IMR-90 (cell line): ENCODE measurements at regions not wholly inside any gene's neighbourhood (a gene's known extent, or its start where the extent isn't known, plus 50 kb on each side); places are given as distances from the start of the nearest gene placed in this dataset.
"Not testable (repeated sequence)": the region's sequence is repeated elsewhere in the genome, so short reads cannot be mapped to it uniquely, and the experiment has no call there.

Source experiments
- MAZ ChIP-seq: IDR thresholded peaks from 2 replicates; pipeline ENCODE4 v1.6.1; 2012; ENCODE audit warnings: low read depth, mild to moderate bottlenecking, low read length, improper control_type of control experiment, moderate library complexity, borderline replicate concordance
- RAD21 ChIP-seq: IDR thresholded peaks from 2 replicates; pipeline ENCODE4 v1.6.1; 2012; ENCODE audit warnings: low read length, improper control_type of control experiment
- RFX5 ChIP-seq: IDR thresholded peaks from 2 replicates; pipeline ENCODE4 v1.8.0; 2012; ENCODE audit warnings: low read depth, mild to moderate bottlenecking, low read length, moderate library complexity
- TF ChIP-seq, protein P1 (sequence below): conservative IDR thresholded peaks from 2 replicates; pipeline ENCODE4 v1.5.1; 2012; ENCODE audit warnings: mild to moderate bottlenecking, low read depth, low read length, improper control_type of control experiment

DNA sequence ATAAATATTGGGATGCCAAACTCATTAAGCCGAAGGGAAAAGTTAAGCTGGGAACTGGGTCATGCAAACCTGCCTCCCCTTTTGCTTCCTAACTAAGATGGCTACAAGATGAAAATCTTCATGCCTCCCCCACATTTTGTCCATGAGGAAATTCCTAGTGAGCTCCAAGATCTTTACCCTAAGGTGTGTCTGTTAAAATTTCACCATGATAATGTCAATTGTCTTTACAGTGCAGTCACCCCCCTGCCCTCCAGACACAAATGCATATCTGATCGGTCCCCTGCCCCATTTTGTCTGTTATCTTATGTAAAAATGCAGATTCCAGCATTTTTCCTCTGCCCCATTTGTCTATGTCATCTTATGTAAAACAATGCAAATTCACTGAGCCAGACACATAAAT is 51.3 kb upstream of the GOLGA8Q start:
- TF ChIP-seq, protein P1, sequence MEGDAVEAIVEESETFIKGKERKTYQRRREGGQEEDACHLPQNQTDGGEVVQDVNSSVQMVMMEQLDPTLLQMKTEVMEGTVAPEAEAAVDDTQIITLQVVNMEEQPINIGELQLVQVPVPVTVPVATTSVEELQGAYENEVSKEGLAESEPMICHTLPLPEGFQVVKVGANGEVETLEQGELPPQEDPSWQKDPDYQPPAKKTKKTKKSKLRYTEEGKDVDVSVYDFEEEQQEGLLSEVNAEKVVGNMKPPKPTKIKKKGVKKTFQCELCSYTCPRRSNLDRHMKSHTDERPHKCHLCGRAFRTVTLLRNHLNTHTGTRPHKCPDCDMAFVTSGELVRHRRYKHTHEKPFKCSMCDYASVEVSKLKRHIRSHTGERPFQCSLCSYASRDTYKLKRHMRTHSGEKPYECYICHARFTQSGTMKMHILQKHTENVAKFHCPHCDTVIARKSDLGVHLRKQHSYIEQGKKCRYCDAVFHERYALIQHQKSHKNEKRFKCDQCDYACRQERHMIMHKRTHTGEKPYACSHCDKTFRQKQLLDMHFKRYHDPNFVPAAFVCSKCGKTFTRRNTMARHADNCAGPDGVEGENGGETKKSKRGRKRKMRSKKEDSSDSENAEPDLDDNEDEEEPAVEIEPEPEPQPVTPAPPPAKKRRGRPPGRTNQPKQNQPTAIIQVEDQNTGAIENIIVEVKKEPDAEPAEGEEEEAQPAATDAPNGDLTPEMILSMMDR: not testable (repeated sequence)
- not testable (repeated sequence) for TF ChIP-seq RFX5, MAZ, RAD21
